CD4-positive, alpha-beta T cell (primary cell): ENCODE measurements at regions not wholly inside any gene's neighbourhood (a gene's known extent, or its start where the extent isn't known, plus 50 kb on each side); places are given as distances from the start of the nearest gene placed in this dataset.

Experiments
- ATAC-seq: fragments of 200-7000 bp; cut with Tn5 transposase; one replicate; pipeline ENCODE4 v1.10.0; 2022; ENCODE audit warnings: mild to moderate bottlenecking; ENCODE audit not compliant: poor library complexity
- CTCF ChIA-PET: fragments of 350-600 bp; sonication (Branson Sonifier 250); formaldehyde crosslinking; loops from one replicate; lab custom pipeline; 2021; ENCODE audit warnings: antibody characterized with exemption, inconsistent platforms; lab: Charles Lee
- POLR2A ChIA-PET: fragments of 350-600 bp; sonication (Branson Sonifier 250); formaldehyde crosslinking; loops from one replicate; lab custom pipeline; 2021; ENCODE audit warnings: antibody characterized with exemption, inconsistent platforms; lab: Charles Lee
- DNase-seq, 14 experiments: peaks; one replicate each; pipeline ENCODE4 v3.0.0-alpha.2; 2013 to 2020; ENCODE audit warnings: mixed read lengths in 2 of 14
- H3K27ac ChIP-seq, 2 donors: one replicate each; pipeline versions ENCODE4 v1.5.1 to v1.7.0; 2013; ENCODE audit warnings: low read length in 2 of 2, low read depth in 1 of 2, mild to moderate bottlenecking in 1 of 2
- H3K27me3 ChIP-seq, 2 experiments: 1 replicate in 1 of 2; 2 replicates in 1 of 2; pipeline versions ENCODE4 v1.6.1 to v1.7.0; 2013; ENCODE audit warnings: low read length in 2 of 2, control low read depth in 1 of 2, mild to moderate bottlenecking in 1 of 2, moderate library complexity in 1 of 2; ENCODE audit not compliant: insufficient read depth in 2 of 2, control insufficient read depth in 1 of 2
- H3K36me3 ChIP-seq: one replicate; pipeline ENCODE4 v1.6.1; 2013; ENCODE audit warnings: low read length, control low read depth; ENCODE audit not compliant: insufficient read depth
- H3K4me1 ChIP-seq: one replicate; pipeline ENCODE4 v1.6.1; 2013; ENCODE audit warnings: low read length, control low read depth; ENCODE audit not compliant: insufficient read depth
- H3K4me3 ChIP-seq: one replicate; pipeline ENCODE4 v1.5.1; 2013; ENCODE audit warnings: mild to moderate bottlenecking, low read length, moderate library complexity
- H3K9me3 ChIP-seq, 2 experiments: 1 replicate in 1 of 2; 2 replicates in 1 of 2; pipeline versions ENCODE4 v1.6.1 to v1.7.0; 2013; ENCODE audit warnings: low read length in 2 of 2, mild to moderate bottlenecking in 2 of 2, control low read depth in 1 of 2, moderate library complexity in 1 of 2; ENCODE audit not compliant: control insufficient read depth in 1 of 2, insufficient read depth in 1 of 2
- H3K27ac Mint-ChIP-seq: one replicate; pipeline ENCODE4 v1.8.0; 2020; ENCODE audit warnings: mixed read lengths
- H3K27me3 Mint-ChIP-seq: one replicate; pipeline ENCODE4 v1.8.0; 2021; ENCODE audit warnings: mixed read lengths
- H3K36me3 Mint-ChIP-seq: one replicate; pipeline ENCODE4 v1.8.0; 2021; ENCODE audit warnings: low read depth, mixed read lengths
- H3K4me1 Mint-ChIP-seq: one replicate; pipeline ENCODE4 v1.8.0; 2021; ENCODE audit warnings: low read depth, mixed read lengths
- H3K4me3 Mint-ChIP-seq: one replicate; pipeline ENCODE4 v1.8.0; 2020; ENCODE audit warnings: mild to moderate bottlenecking, mixed read lengths
- H3K9me3 Mint-ChIP-seq: one replicate; pipeline ENCODE4 v1.8.0; 2020; ENCODE audit warnings: mixed read lengths
- CTCF ChIP-seq: fragments of 200-600 bp; IDR thresholded peaks from one replicate; pipeline ENCODE4 v1.8.0; 2022; ENCODE audit warnings: antibody characterized with exemption, mild to moderate bottlenecking
- intact Hi-C, 2 experiments: fragments of 100-400 bp; cut with DNase I in 1 of 2; cut with micrococcal nuclease in 1 of 2; formaldehyde crosslinking; loops; one replicate each; pipeline versions ENCODE4 v1.15.1 to v1.9.0; 2023 to 2025; cut with DNase I, micrococcal nuclease

- POLR2A ChIA-PET: no interaction called here
- Mint-ChIP-seq H3K27ac (no peak overlapping the region), H3K4me3 (no peak overlapping the region), H3K9me3 (peaks cover 3% of the 10 kb centered on the region), H3K27me3 (peaks cover 48% of the 10 kb centered on the region), H3K4me1 (no peaks in the 10 kb centered on the region), H3K36me3 (no peaks in the 10 kb centered on the region)
- CTCF ChIA-PET: no interaction called here
- TF ChIP-seq CTCF: no peak
- DNase-seq (no peak), ATAC-seq (no peak)
- Histone ChIP-seq H3K4me1 (no peaks in the 10 kb centered on the region), H3K27ac (no peak overlapping the region), H3K36me3 (no peaks in the 10 kb centered on the region), H3K4me3 (no peak overlapping the region), H3K9me3 (peaks cover 5 to 11% of the 10 kb centered on the region in 2 experiments), H3K27me3 (peaks cover 17 to 24% of the 10 kb centered on the region in 2 experiments)
- intact Hi-C loops: no loop called here
Observed at GRCh38 chr17:36880268-36880905, 56.9 kb upstream of the LHX1 start.

- no peak for ATAC-seq
- TF ChIP-seq CTCF: no peak
- DNase-seq: no peak
- no peaks in the 10 kb centered on the region for H3K36me3 ChIP-seq
- POLR2A ChIA-PET: no interaction called here
- H3K9me3 Mint-ChIP-seq: peaks cover 3% of the 10 kb centered on the region
- no peak overlapping the region for H3K4me3 Mint-ChIP-seq
- intact Hi-C loops: no loop called here
- no peaks in the 10 kb centered on the region for H3K36me3 Mint-ChIP-seq
- peaks cover 5 to 11% of the 10 kb centered on the region in 2 experiments for H3K9me3 ChIP-seq
- no peak overlapping the region for H3K27ac ChIP-seq
- H3K4me1 Mint-ChIP-seq: no peaks in the 10 kb centered on the region
- H3K27ac Mint-ChIP-seq: no peak overlapping the region
- peaks cover 20 to 34% of the 10 kb centered on the region in 2 experiments for H3K27me3 ChIP-seq
- H3K4me1 ChIP-seq: no peaks in the 10 kb centered on the region
- CTCF ChIA-PET: no interaction called here
- no peak overlapping the region for H3K4me3 ChIP-seq
- peaks cover 54% of the 10 kb centered on the region for H3K27me3 Mint-ChIP-seq
Observed at GRCh38 chr17:36881323-36881722, 56.0 kb upstream of the LHX1 start.

GRCh38 chr17:36884495-36885152 lies 52.7 kb upstream of the LHX1 start:
- ATAC-seq (no peak), DNase-seq (no peak)
- Mint-ChIP-seq H3K9me3 (peaks cover 3% of the 10 kb centered on the region), H3K27me3 (peaks cover 61% of the 10 kb centered on the region), H3K36me3 (no peaks in the 10 kb centered on the region), H3K27ac (no peak overlapping the region), H3K4me1 (no peaks in the 10 kb centered on the region), H3K4me3 (no peak overlapping the region)
- H3K27me3 ChIP-seq: peaks cover 17 to 40% of the 10 kb centered on the region in 2 experiments
- intact Hi-C loops: no loop called here
- H3K9me3 ChIP-seq: peaks cover 5 to 11% of the 10 kb centered on the region in 2 experiments
- H3K4me3 ChIP-seq: no peak overlapping the region
- no peaks in the 10 kb centered on the region for H3K4me1 ChIP-seq
- CTCF ChIA-PET: no interaction called here
- POLR2A ChIA-PET: no interaction called here
- no peaks in the 10 kb centered on the region for H3K36me3 ChIP-seq
- H3K27ac ChIP-seq: no peak overlapping the region
- TF ChIP-seq CTCF: no peak
